ENCODE measurements at regions not wholly inside any gene's neighbourhood (a gene's known extent, or its start where the extent isn't known, plus 50 kb on each side); places are given as distances from the start of the nearest gene placed in this dataset.

DNA sequence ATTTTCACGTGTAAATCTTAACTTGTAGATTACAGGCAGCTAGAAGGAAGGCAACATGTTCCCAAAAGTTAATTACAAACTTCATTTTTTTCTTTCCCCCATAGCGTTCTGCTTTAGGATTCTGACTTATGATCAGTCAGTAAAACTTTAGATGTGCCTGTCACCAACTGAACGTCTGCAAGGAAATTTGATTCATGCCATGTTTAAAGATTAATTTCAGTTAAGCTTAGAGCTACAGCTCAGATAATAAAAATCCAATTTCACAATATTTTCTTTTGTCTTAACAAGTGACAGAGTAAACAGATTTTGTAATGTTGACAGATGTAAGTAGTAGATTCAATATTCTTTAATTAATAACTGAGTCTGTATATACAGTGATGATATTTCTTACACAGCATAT, 253.1 kb downstream of the NFKBIZ start:
- Mint-ChIP-seq H3K27ac (no peak overlapping the region), H3K4me1 (no peaks in the 10 kb centered on the region), H3K9me3 (peaks cover 3 to 9% (median 7%) of the 10 kb centered on the region in 3 donors)

DNA sequence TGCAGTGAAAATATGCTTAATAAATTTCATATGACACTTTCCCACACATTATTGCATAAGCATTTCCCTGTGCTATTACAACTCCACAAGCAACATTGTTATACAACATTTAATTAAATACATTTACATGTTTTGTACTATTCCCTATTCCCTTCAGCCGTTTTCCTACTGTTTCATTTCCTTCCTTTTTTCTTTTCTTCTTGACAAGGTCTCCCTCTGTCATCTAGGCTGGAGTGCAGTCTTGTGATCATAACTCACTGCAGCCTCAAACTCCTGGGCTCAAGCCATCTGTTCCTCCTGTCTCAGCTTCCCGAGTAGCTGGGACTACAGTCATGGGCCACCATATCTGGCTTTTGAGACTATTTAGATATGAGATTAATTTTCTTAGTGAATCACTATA, 254.7 kb downstream of the NFKBIZ start:
- Mint-ChIP-seq H3K4me3 (no peak overlapping the region), H3K27ac (no peak overlapping the region), H3K4me1 (no peaks in the 10 kb centered on the region), H3K27me3 (no peaks in the 10 kb centered on the region), H3K9me3 (peaks cover 5 to 13% (median 7%) of the 10 kb centered on the region in 3 donors), H3K36me3 (peaks cover 10% of the 10 kb centered on the region)

More for the DNA sequence above, 253.1 kb downstream of the NFKBIZ start:
- Mint-ChIP-seq H3K27me3 (no peaks in the 10 kb centered on the region), H3K4me3 (no peak overlapping the region), H3K36me3 (peaks cover 10% of the 10 kb centered on the region)

GRCh38 chr3:102105193-102105592, 255.9 kb downstream of the NFKBIZ start:
- H3K36me3 Mint-ChIP-seq = peaks cover 8% of the 10 kb centered on the region
- H3K4me3 Mint-ChIP-seq = no peak overlapping the region
- H3K4me1 Mint-ChIP-seq = no peaks in the 10 kb centered on the region
- no peak overlapping the region for H3K27ac Mint-ChIP-seq
- H3K9me3 Mint-ChIP-seq = peaks cover 5 to 13% (median 7%) of the 10 kb centered on the region in 3 donors
- H3K27me3 Mint-ChIP-seq = no peaks in the 10 kb centered on the region

DNA sequence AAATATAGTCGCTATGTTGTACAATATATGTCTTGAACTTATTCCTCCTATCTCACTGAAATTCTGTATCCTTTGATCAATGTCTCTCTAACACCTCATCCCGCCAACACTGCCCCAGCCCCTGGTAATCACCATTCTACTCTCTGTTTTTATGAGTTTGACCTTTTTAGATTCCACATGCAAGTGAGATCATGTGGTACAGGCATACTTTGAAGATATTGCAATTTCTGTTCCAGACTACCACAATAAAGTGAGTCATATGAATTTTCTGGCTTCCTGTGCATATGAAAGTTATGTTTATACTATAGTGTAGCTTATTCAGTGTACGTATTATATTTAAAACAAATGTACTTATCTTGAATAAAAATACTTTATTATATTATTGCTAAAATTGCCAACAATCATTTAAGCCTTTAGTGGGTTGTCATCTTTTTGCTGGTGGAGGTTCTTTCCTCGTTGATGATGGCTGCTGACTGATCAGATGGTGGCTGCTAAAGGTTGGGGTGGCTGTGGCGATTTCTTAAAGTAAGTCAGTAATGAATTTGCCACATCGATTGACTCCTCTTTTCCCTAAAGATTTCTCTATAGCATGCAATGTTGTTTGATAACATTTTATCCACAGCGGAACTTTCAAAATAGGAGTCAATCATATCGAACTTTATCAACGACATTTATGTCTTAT, 257.2 kb downstream of the NFKBIZ start:
- no peak overlapping the region for H3K4me3 Mint-ChIP-seq
- H3K9me3 Mint-ChIP-seq = peaks cover 5 to 13% (median 8%) of the 10 kb centered on the region in 3 donors
- H3K27ac Mint-ChIP-seq = no peak overlapping the region
- no peaks in the 10 kb centered on the region for H3K4me1 Mint-ChIP-seq
- peaks cover 6% of the 10 kb centered on the region for H3K36me3 Mint-ChIP-seq
- no peaks in the 10 kb centered on the region for H3K27me3 Mint-ChIP-seq

GRCh38 chr3:102112704-102113230, 263.5 kb downstream of the NFKBIZ start:
- Mint-ChIP-seq H3K9me3 (peaks cover 2 to 5% (median 2%) of the 10 kb centered on the region in 3 donors), H3K4me3 (no peak overlapping the region), H3K27ac (no peak overlapping the region)

GRCh38 chr3:102113421-102114041, 264.2 kb downstream of the NFKBIZ start:
- H3K4me3 Mint-ChIP-seq = no peak overlapping the region
- no peaks in the 10 kb centered on the region for H3K36me3 Mint-ChIP-seq
- H3K27me3 Mint-ChIP-seq = no peaks in the 10 kb centered on the region
- peaks cover 0 to 2% (median 0%) of the 10 kb centered on the region in 3 donors for H3K9me3 Mint-ChIP-seq
- H3K4me1 Mint-ChIP-seq = no peaks in the 10 kb centered on the region
- no peak overlapping the region for H3K27ac Mint-ChIP-seq

More at GRCh38 chr3:102112704-102113230, 263.5 kb downstream of the NFKBIZ start:
- no peaks in the 10 kb centered on the region for H3K36me3 Mint-ChIP-seq
- H3K4me1 Mint-ChIP-seq = no peaks in the 10 kb centered on the region
- H3K27me3 Mint-ChIP-seq = no peaks in the 10 kb centered on the region

DNA sequence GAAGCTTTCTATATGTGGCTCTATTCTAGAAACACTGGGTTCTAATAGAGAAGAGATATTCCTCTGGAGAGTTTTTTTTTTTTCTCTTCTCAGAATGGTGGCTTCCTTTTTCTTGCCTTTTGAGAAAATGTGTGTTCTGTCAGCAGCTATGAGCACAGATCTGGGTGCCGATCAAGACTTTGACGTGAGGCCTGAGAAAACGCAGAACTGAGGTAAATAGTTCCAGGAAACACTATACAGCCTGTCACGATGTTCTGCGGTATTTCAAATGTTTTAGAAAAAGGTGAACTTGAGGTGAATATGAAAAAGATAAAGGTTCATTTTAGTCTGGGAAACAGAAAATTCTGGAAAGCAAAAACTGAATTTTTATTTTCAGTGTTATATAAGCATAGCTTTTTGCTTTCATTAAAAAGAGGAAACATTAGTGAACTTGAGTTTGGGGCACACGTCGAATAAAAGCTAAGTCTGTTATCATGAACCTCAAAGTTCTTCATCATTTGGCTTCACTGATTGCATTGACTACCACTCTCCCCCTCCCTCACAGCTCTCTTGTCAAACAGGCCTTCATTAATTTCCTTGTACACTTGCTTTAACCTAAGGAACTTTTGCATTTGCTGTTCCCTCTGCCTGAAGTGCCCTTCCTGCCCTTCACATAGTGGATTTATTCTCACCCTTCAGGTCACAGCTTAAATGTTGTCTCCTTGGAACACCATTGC, 265.1 kb downstream of the NFKBIZ start:
- peak overlapping the region in 1 of 3 donors; percentile 64 for H3K27ac Mint-ChIP-seq
- H3K27me3 Mint-ChIP-seq = no peaks in the 10 kb centered on the region
- H3K9me3 Mint-ChIP-seq = peaks cover 0 to 2% (median 0%) of the 10 kb centered on the region in 3 donors
- no peaks in the 10 kb centered on the region for H3K36me3 Mint-ChIP-seq
- no peak overlapping the region for H3K4me3 Mint-ChIP-seq
- no peaks in the 10 kb centered on the region for H3K4me1 Mint-ChIP-seq

- Mint-ChIP-seq H3K9me3 (peaks cover 1 to 10% (median 4%) of the 10 kb centered on the region in 3 donors), H3K27ac (no peak overlapping the region), H3K36me3 (peaks cover 4% of the 10 kb centered on the region), H3K4me3 (peak overlapping the region in 1 of 4 donors; percentile 39), H3K4me1 (no peaks in the 10 kb centered on the region), H3K27me3 (no peaks in the 10 kb centered on the region)
Observed at GRCh38 chr3:102122527-102122926, 273.2 kb downstream of the NFKBIZ start.

DNA sequence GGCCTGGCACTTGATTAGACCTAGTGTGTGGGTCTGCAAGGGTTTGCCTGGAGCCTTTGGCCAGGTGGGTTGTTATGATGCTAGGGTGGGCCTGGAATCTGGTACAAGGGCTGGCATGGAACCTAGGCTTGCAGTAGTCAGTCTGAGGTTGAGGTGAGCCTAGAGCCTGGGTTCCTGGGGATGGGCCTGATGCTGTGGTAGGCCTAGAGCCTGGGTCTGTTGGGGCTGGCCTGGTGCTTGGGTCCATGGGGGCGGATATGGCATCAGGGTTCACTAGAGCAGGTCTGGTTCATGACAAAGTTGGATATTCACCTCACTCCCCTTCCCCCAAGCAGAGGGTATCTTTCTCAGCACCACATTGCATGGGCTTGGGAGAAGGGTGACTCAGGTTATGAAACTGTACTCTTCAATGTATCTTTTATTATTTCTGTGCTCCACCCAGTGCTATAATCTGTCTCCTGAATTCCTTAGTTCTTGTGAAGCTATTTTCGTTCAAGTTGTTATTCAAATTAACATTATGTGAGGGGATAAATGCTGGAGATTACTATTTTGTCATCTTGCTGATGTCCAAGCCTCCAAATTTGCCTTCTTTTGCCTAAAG, 274.4 kb downstream of the NFKBIZ start:
- Mint-ChIP-seq H3K27me3 (no peaks in the 10 kb centered on the region), H3K4me1 (no peaks in the 10 kb centered on the region), H3K36me3 (peaks cover 4% of the 10 kb centered on the region), H3K27ac (no peak overlapping the region), H3K9me3 (peaks cover 1 to 10% (median 4%) of the 10 kb centered on the region in 3 donors), H3K4me3 (no peak overlapping the region)

- Mint-ChIP-seq H3K36me3 (peaks cover 6% of the 10 kb centered on the region), H3K27me3 (no peaks in the 10 kb centered on the region), H3K4me1 (no peaks in the 10 kb centered on the region), H3K27ac (no peak overlapping the region), H3K4me3 (no peak overlapping the region), H3K9me3 (peaks cover 1 to 10% (median 4%) of the 10 kb centered on the region in 3 donors)
Observed at GRCh38 chr3:102124282-102124681, 275.0 kb downstream of the NFKBIZ start.

DNA sequence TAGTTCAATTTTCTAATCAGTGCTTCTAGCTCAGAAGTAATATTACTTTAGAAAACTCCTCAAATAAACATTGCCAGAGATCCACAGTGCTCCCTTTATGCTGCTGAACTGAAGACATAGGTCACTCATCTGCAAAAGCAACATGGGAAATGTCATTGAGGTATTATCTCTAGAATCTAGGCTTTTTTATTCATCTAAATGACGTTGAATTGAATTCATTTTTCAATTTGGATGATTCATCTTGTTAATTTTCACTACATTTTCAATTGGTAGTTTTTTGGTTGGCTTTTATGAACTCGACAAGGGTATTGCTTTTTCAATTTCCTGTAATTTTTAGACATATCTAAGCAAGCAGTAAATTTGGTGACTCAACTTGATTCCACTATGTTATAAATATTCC, 275.4 kb downstream of the NFKBIZ start:
- peaks cover 0 to 2% (median 0%) of the 10 kb centered on the region in 3 donors for H3K4me1 Mint-ChIP-seq
- H3K9me3 Mint-ChIP-seq = peaks cover 1 to 10% (median 4%) of the 10 kb centered on the region in 3 donors
- H3K36me3 Mint-ChIP-seq = peaks cover 7% of the 10 kb centered on the region
- no peak overlapping the region for H3K27ac Mint-ChIP-seq
- no peaks in the 10 kb centered on the region for H3K27me3 Mint-ChIP-seq
- no peak overlapping the region for H3K4me3 Mint-ChIP-seq

DNA sequence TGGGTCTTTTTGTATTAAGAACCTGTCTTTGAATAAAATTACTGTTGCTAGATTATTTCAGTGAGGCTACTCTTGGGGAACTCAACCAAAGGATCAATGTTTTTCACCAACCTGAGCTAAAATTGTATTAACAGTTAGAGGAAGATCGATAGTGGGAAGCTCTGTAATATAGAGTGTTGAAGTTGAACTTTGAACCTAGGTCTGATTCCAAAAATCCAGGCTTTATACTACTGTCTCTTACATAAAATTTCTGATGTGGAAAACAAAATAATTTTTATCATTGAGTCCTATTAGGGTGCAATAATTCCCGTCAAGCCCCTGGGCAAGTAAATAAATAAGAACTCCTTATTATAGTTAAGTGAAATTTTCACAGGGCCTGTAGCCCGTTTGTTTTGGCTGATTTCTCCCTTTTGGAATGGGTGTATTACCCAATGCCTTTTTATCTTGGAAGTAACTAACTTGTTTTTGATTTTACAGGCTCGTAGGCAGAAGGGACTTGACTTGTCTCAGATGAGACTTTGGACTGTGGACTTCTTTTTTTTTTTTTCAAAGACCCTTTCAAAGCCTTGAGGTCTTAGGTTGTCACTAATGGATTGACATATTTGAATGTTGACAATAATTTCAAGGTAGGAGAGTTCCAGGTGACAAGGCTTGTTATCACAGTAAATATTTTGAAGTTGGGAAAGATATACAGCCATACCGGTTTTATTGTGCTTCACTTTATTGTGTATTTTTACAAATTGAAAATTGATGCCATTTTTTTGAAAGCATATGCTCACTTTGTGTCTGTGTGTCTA, 276.1 kb downstream of the NFKBIZ start:
- peaks cover 0 to 7% (median 4%) of the 10 kb centered on the region in 3 donors for H3K4me1 Mint-ChIP-seq
- peaks cover 7% of the 10 kb centered on the region for H3K36me3 Mint-ChIP-seq
- peaks cover 1 to 10% (median 4%) of the 10 kb centered on the region in 3 donors for H3K9me3 Mint-ChIP-seq
- no peaks in the 10 kb centered on the region for H3K27me3 Mint-ChIP-seq
- H3K27ac Mint-ChIP-seq = no peak overlapping the region
- no peak overlapping the region for H3K4me3 Mint-ChIP-seq

DNA sequence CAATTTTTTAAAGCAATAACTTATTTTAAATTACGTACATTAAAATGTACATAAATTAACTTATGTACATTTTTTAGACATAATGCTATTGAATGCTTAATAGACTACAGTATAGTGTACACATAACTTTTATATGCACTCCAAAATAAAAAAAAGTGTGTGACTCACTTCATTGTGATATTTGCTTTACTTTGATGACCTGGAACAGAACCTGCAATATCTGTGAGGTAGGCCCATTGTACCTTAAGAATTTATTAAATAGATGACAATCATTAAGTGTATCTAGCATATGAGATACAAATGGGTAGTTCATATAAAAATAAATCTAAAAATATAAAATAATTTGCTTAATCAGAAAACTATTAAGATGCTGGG, 276.7 kb downstream of the NFKBIZ start:
- H3K27ac Mint-ChIP-seq = no peak overlapping the region
- no peak overlapping the region for H3K4me3 Mint-ChIP-seq
- peaks cover 1 to 10% (median 4%) of the 10 kb centered on the region in 3 donors for H3K9me3 Mint-ChIP-seq
- H3K36me3 Mint-ChIP-seq = peaks cover 7% of the 10 kb centered on the region
- no peaks in the 10 kb centered on the region for H3K27me3 Mint-ChIP-seq
- H3K4me1 Mint-ChIP-seq = peaks cover 0 to 13% (median 6%) of the 10 kb centered on the region in 3 donors
